ENCODE measurements at regions not wholly inside any gene's neighbourhood (a gene's known extent, or its start where the extent isn't known, plus 50 kb on each side); places are given as distances from the start of the nearest gene placed in this dataset.

DNA sequence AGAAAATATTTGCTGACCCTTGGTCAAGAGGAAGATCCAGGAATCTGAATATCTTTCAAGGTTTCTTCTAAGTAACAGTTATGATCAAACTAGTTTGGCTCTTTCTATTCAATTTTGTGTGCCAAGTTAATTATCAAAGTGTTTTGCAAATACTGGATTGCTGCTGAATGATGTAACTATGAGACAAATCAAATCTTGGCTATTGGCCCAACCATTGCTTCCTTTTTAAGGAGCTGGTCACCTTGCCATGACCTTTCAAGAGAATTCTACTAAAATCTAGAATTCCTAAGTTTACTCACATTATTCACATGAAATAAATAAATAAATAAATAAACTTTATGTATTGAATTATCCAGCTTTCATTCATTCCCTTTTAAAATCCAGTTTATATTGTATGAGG, 371.8 kb downstream of the SLITRK6 start:
- no peak for ATAC-seq
- H3K9me3 ChIP-seq, result peaks cover 0 to 28% (median 0%) of the 10 kb centered on the region in 11 donors
- H3K27ac ChIP-seq, result no peak overlapping the region
- intact Hi-C loops (cut with DNase I), result no loop called here
- no peaks in the 10 kb centered on the region for H3K27me3 ChIP-seq
- no peak for DNase-seq
- TF ChIP-seq, protein P1, sequence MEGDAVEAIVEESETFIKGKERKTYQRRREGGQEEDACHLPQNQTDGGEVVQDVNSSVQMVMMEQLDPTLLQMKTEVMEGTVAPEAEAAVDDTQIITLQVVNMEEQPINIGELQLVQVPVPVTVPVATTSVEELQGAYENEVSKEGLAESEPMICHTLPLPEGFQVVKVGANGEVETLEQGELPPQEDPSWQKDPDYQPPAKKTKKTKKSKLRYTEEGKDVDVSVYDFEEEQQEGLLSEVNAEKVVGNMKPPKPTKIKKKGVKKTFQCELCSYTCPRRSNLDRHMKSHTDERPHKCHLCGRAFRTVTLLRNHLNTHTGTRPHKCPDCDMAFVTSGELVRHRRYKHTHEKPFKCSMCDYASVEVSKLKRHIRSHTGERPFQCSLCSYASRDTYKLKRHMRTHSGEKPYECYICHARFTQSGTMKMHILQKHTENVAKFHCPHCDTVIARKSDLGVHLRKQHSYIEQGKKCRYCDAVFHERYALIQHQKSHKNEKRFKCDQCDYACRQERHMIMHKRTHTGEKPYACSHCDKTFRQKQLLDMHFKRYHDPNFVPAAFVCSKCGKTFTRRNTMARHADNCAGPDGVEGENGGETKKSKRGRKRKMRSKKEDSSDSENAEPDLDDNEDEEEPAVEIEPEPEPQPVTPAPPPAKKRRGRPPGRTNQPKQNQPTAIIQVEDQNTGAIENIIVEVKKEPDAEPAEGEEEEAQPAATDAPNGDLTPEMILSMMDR (IDR thresholded peaks at IDR 0.05), result no peak
- H3K4me3 ChIP-seq, result no peak overlapping the region
- no peaks in the 10 kb centered on the region for H3K36me3 ChIP-seq
- no peaks in the 10 kb centered on the region for H3K4me1 ChIP-seq

GRCh38 chr13:85420136-85420535, 379.1 kb downstream of the SLITRK6 start:
- DNase-seq, result no peak
- TF ChIP-seq, protein P1 (IDR thresholded peaks at IDR 0.05), result no peak

DNA sequence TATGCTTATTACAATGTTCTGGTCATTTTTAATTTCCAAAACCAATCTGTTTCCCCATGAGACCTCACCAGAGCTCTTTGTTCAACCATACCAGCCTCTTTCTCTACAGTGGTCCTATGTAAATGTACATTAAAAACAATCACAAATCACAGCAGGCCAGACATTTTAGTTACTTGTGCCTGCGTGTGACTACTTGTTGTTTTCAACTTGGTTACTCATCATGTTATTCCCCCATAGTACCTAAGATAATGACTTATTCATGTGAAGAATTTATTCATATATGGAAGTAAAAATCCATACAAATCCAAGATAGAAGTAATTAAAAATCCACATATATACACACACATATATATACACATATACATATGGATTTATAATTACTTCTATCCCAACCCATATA, 379.6 kb downstream of the SLITRK6 start:
- ATAC-seq (no peak), DNase-seq (no peak)
- Histone ChIP-seq H3K4me1 (no peaks in the 10 kb centered on the region), H3K27me3 (no peaks in the 10 kb centered on the region), H3K4me3 (no peak overlapping the region), H3K9me3 (no peaks in the 10 kb centered on the region), H3K36me3 (no peaks in the 10 kb centered on the region), H3K27ac (no peak overlapping the region)
- 88 to 89% methylated on average over 1 of the region's 1 CpG for WGBS, 2 donors
- intact Hi-C loops (cut with DNase I), result no loop called here
- TF ChIP-seq, protein P1 (IDR thresholded peaks at IDR 0.05), result no peak

More at GRCh38 chr13:85420136-85420535, 379.1 kb downstream of the SLITRK6 start:
- intact Hi-C loops (cut with DNase I), result no loop called here
- Histone ChIP-seq H3K9me3 (no peaks in the 10 kb centered on the region), H3K4me1 (no peaks in the 10 kb centered on the region), H3K27ac (no peak overlapping the region), H3K4me3 (no peak overlapping the region), H3K27me3 (no peaks in the 10 kb centered on the region), H3K36me3 (no peaks in the 10 kb centered on the region)
- ATAC-seq, result no peak
- 78 to 83% methylated on average over 2 of the region's 2 CpGs for WGBS, 2 donors

- TF ChIP-seq, protein P1 (IDR thresholded peaks at IDR 0.05), result no peak
- Histone ChIP-seq H3K4me1 (no peaks in the 10 kb centered on the region), H3K4me3 (no peak overlapping the region), H3K9me3 (no peaks in the 10 kb centered on the region), H3K27ac (no peak overlapping the region), H3K27me3 (no peaks in the 10 kb centered on the region), H3K36me3 (no peaks in the 10 kb centered on the region)
- DNase-seq, result no peak
- no peak for ATAC-seq
- intact Hi-C loops (cut with DNase I), result no loop called here
- WGBS, 2 donors, result 95 to 96% methylated on average over 8 of the region's 8 CpGs
Measured at GRCh38 chr13:85417807-85418206, 381.4 kb downstream of the SLITRK6 start.

DNA sequence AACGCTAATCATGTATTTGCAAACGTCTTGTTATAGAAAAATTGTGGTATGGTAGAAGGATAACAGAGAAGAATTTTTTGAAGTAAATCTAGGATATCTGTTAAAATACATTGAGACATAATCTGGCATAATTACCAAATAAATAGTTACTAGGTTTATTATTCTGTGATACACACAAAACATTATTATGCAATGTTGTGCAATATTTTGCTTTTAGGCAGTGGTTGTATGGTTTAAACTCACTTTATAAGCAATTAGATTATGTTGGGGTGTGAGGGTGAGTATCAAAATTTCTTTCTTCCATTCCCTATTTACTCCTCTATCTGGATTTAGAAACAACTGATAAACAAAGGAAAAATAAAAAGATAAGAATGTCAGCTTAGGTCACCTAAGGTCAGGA, 385.6 kb downstream of the SLITRK6 start:
- no peak overlapping the region for H3K27ac ChIP-seq
- ATAC-seq, result no peak
- no peak overlapping the region for H3K4me3 ChIP-seq
- TF ChIP-seq, protein P1 (IDR thresholded peaks at IDR 0.05), result no peak
- no peaks in the 10 kb centered on the region for H3K4me1 ChIP-seq
- no peak for DNase-seq
- no peaks in the 10 kb centered on the region for H3K36me3 ChIP-seq
- H3K9me3 ChIP-seq, result no peaks in the 10 kb centered on the region
- intact Hi-C loops (cut with DNase I), result no loop called here
- H3K27me3 ChIP-seq, result no peaks in the 10 kb centered on the region
- 84 to 87% methylated on average over 2 of the region's 2 CpGs for WGBS, 2 donors
